Medulla oblongata (tissue), 1 donor: ENCODE measurements at regions not wholly inside any gene's neighbourhood (a gene's known extent, or its start where the extent isn't known, plus 50 kb on each side); places are given as distances from the start of the nearest gene placed in this dataset.
"Not testable (repeated sequence)": the region's sequence is repeated elsewhere in the genome, so short reads cannot be mapped to it uniquely, and the experiment has no call there.

ENCODE experiments used
- DNase-seq: peaks from one replicate; pipeline ENCODE4 v3.0.0-alpha.2; 2015; ENCODE audit errors: extremely low spot score

- DNase-seq = no peak
Measured at GRCh38 chr3:63096248-63097058, 181.7 kb upstream of the SYNPR start.

GRCh38 chr3:63097396-63097795 is 180.7 kb upstream of the SYNPR start:
- no peak for DNase-seq

- no peak for DNase-seq
Measured at GRCh38 chr3:63116922-63117321, 161.2 kb upstream of the SYNPR start.

GRCh38 chr3:63124090-63124489 is 154.0 kb upstream of the SYNPR start:
- DNase-seq = no peak

DNA sequence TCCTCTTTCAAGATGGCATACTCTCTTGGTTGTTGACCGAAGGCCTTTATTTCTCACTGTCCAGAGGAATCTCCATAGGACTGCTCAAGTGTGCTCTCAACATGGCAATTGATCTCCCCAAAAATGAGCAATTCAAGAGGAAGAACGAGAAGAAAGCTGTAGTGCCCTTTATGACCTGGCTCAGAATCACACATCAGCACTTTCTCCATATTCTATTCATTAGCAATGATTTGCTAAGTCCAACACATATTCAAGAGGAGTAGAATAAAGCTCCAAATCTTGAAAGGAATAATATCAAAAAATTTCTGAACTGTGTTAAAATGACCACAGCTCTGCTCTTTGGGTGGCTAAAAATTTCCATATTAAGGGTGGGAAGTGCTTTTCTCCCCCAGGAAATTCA is 151.6 kb upstream of the SYNPR start:
- no peak for DNase-seq

- no peak for DNase-seq
Measured at GRCh38 chr3:63128380-63128779, 149.7 kb upstream of the SYNPR start.

DNA sequence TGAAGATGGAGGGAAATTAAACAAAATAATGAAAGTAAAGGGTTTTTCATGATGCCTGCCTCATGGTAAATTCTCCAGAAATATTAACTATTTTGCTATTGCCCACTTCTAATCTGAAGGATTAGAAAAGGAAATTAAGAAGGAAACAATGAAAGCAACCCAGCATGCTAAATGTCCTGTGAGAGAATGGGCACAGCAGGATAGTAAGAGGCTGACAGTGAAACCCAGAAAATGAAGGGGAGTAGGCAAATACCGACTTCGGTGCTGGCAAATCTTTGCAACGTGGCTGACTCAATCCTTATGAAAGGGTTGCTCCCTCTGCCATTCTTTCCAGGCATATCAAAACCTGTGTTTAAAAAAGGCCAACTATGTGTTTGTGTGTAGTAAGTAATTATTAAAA is 147.5 kb upstream of the SYNPR start:
- DNase-seq = no peak

DNA sequence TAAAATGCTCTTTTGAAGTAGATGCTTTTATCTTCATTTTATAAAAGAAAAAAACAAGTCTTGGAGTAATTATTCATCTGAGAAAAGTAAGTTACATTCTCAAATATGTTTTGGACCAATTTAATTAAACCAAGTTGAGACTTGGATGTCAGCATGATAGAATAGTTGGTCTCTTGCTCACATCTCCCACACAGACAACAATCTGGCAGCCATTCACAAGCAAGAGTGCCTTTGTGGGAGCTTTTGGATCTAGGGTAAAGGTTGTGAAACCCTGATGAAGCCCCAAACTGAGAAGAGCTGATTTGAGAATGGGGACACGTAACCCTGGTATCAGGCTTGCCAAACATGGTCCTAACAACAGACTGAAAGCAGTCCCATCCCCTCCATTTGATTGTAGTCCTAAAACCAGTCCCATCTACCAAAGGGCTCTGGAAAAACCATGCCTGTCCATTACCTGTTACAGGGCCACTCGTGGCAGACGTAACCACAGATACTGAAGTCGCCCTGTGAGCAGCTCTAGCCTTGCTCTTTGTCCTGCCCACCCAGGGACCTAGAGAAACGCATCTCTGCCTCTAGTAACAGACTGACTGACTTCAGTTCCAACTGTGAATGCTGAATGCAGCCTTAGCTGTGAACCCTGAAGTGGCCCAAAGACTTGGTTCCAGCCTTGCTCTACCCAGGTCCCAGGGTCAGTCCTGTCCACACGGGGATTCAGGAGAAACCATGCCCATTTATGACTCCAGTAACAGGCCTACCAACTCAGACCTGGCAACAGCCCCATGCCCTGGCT is 145.5 kb upstream of the SYNPR start:
- no peak for DNase-seq

- no peak for DNase-seq
Measured at GRCh38 chr3:63135367-63135766, 142.7 kb upstream of the SYNPR start.

GRCh38 chr3:63136249-63136648 is 141.9 kb upstream of the SYNPR start:
- not testable (repeated sequence) for DNase-seq

DNA sequence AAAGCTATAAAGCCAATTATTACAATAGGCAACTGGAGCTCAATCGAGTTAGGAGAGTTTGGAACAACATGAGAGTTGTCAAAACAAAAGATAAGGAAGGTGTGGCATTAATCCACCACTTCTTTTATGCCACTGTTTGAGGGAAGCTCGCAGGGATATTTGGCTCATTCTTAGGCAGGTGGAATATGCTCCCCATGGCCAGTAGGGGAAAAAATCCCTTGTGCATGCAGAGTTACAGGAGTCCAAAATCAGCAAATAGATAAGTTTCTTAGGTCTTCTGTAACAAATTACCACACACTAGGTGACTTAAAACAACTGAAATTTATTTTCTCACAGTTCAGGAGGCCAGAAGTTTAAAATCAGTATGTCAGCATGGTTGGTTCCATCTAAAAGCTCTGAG is 135.4 kb upstream of the SYNPR start:
- DNase-seq = no peak

GRCh38 chr3:63146154-63146553 is 132.0 kb upstream of the SYNPR start:
- no peak for DNase-seq

DNA sequence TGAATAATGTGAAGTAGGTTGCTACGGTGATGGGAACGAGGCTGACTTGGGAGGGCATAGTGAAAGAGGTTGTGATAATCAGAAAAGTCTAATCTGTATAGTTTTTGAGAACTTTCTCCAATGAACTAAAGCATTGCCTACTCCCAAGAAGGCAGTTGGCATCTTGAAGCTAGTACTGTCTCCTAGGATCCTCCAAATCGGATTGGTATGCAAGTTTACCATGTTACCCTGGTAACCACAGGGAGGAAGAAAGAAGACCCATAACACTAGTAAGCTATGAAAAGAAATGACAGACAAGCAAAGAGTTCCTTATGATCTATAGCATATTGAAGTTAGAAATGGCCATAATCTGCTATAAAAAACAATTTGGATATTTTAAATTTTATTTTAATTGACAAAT is 127.2 kb upstream of the SYNPR start:
- no peak for DNase-seq

DNA sequence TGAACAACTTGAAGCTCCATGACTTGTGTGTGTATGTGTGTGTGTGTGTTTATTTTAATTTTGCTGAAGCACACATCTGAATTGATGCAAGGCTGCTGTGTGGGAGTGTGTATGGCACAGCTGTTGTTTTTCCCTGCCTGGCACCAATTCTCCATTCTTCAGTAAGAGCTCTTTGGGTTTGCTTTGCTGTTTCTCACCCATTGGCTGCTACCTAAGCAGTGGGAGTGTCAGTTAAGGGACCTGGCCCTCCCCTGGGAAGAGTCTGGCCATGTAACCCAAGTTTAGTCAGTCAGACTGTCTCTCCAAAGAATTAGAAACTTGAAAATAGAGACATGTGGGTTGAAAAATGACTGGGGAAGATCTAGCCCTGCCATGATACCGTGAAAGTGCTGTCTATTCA is 126.2 kb upstream of the SYNPR start:
- DNase-seq = no peak

GRCh38 chr3:63159764-63160163 is 118.3 kb upstream of the SYNPR start:
- DNase-seq = no peak

DNA sequence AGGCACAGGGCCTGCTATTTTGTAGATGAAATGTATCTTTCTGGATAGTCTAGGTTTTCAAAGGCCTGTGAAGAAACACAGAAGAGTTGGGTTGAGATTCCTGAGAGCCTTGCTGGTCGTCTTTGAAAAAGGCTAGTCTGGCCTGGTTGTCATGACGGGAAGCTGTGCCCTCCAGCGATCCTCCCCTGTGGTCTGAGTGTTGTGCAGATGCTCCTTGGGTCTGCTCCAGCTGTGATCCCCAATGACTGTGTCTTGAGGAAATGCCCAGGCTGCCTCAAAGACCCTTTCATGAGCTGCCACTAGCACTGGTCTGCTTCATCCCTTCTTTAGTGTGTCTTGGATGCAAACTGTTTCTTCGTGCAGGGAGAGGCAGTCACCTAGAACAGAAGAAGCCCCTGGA is 111.0 kb upstream of the SYNPR start:
- peak; percentile 48 for DNase-seq

DNA sequence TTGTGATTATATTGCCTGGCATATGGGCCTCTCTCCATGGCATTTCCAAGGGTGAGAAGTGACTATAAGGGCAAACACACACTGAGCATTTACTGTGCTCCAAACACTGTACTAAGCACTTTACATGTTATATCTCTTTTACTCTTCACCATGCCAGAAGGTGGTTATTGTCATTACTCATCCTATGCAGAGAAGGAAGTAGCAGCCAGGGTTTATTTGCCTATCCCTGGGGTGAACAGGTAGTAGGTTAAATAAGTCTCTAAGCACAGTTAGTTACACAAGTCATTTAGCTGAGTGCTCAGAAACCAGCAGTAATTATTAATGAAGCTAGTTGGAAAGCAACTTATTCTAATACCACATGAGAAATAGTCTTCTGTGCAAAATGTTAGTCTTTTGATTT is 109.9 kb upstream of the SYNPR start:
- no peak for DNase-seq

DNA sequence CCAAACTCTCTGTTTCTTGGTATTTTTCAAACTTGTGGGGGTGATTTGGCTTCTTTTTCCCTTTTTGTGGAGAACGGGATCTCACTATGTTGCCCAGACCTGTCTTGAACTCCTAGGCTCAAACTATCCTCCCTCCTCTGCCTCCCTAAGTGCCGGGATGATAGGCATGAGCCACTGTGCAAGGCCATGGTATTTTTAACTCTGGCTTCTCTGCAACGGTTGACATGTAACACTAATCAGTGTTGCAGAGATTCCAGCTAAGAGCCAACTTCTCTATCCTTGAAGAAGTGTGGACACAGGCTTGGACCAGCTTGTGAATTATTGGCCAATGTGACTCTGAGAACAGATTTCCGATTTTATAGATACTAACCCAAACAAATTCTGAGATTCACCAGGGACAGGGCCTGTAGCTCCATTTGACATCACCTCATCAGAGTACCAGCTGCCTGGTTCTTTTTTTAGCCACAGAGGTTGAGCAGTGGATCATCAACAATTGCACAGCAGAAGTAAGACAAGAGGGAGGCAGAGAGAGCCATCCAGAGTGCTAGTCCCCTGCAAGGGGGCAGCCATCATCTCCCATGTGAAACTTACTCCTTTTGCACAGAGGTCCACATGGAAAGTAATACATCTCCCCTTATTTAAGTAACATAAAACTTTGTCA is 98.1 kb upstream of the SYNPR start:
- DNase-seq = no peak

- DNase-seq = no peak
Measured at GRCh38 chr3:63192248-63192647, 85.9 kb upstream of the SYNPR start.

GRCh38 chr3:63193647-63194046 is 84.5 kb upstream of the SYNPR start:
- DNase-seq = peak; percentile 49

- DNase-seq = no peak
Measured at GRCh38 chr3:63199606-63200005, 78.5 kb upstream of the SYNPR start.

GRCh38 chr3:63202529-63202928 is 75.6 kb upstream of the SYNPR start:
- no peak for DNase-seq
